Smooth muscle cell of the brain vasculature (primary cell): ENCODE measurements at regions not wholly inside any gene's neighbourhood (a gene's known extent, or its start where the extent isn't known, plus 50 kb on each side); places are given as distances from the start of the nearest gene placed in this dataset.
"Not testable (repeated sequence)": the region's sequence is repeated elsewhere in the genome, so short reads cannot be mapped to it uniquely, and the experiment has no call there.

ENCODE experiments used
- DNase-seq: peaks from one replicate; pipeline ENCODE4 v3.0.0-alpha.2; 2012; ENCODE audit warnings: low read depth, low spot score

- no peak for DNase-seq
These were observed 98.7 kb upstream of the USP24 start for GRCh38 chr1:55313903-55314302.

GRCh38 chr1:55311979-55312378 is 96.8 kb upstream of the USP24 start:
- DNase-seq, result no peak

GRCh38 chr1:55311057-55311641 is 96.0 kb upstream of the USP24 start:
- no peak for DNase-seq

GRCh38 chr1:55310505-55310971 is 95.4 kb upstream of the USP24 start:
- peak; percentile 88 for DNase-seq

GRCh38 chr1:55309786-55310504 is 94.8 kb upstream of the USP24 start:
- peak; percentile 29 for DNase-seq

GRCh38 chr1:55309053-55309452 is 93.9 kb upstream of the USP24 start:
- DNase-seq, result peak; percentile 32

- no peak for DNase-seq
These were observed 90.6 kb upstream of the USP24 start for GRCh38 chr1:55305735-55306134.

- no peak for DNase-seq
These were observed 89.1 kb upstream of the USP24 start for GRCh38 chr1:55304229-55304740.

- DNase-seq, result no peak
These were observed 87.8 kb upstream of the USP24 start for GRCh38 chr1:55302972-55303371.

GRCh38 chr1:55301912-55302311 is 86.7 kb upstream of the USP24 start:
- no peak for DNase-seq

- no peak for DNase-seq
These were observed 85.8 kb upstream of the USP24 start for GRCh38 chr1:55300975-55301374.

- DNase-seq, result no peak
These were observed 83.2 kb upstream of the USP24 start for GRCh38 chr1:55298167-55298894.

- not testable (repeated sequence) for DNase-seq
These were observed 81.1 kb upstream of the USP24 start for GRCh38 chr1:55296247-55296646.

GRCh38 chr1:55289614-55290013 is 74.5 kb upstream of the USP24 start:
- no peak for DNase-seq

- no peak for DNase-seq
These were observed 73.9 kb upstream of the USP24 start for GRCh38 chr1:55289042-55289441.

GRCh38 chr1:55288245-55288644 is 73.1 kb upstream of the USP24 start:
- DNase-seq, result no peak

- no peak for DNase-seq
These were observed 72.6 kb upstream of the USP24 start for GRCh38 chr1:55287723-55288122.

GRCh38 chr1:55286856-55287602 is 71.9 kb upstream of the USP24 start:
- DNase-seq, result no peak

GRCh38 chr1:55285834-55286233 is 70.7 kb upstream of the USP24 start:
- DNase-seq, result no peak

- peak; percentile 35 for DNase-seq
These were observed 69.7 kb upstream of the USP24 start for GRCh38 chr1:55284856-55285255.

GRCh38 chr1:55282058-55282457 is 66.9 kb upstream of the USP24 start:
- no peak for DNase-seq

GRCh38 chr1:55280731-55281130 is 65.6 kb upstream of the USP24 start:
- DNase-seq, result no peak
